Embryonic facial prominence (tissue), 1 donor: ENCODE measurements at regions not wholly inside any gene's neighbourhood (a gene's known extent, or its start where the extent isn't known, plus 50 kb on each side); places are given as distances from the start of the nearest gene placed in this dataset.

Experiments used
- DNase-seq: peaks from one replicate; pipeline ENCODE4 v3.0.0-alpha.2; 2016; ENCODE audit errors: extremely low spot score

GRCh38 chr21:20639026-20639425, 359.2 kb upstream of the NCAM2 start:
- DNase-seq: no peak

GRCh38 chr21:20641241-20641640, 357.0 kb upstream of the NCAM2 start:
- DNase-seq: no peak

- DNase-seq: no peak
Observed at GRCh38 chr21:20642681-20643080, 355.5 kb upstream of the NCAM2 start.

GRCh38 chr21:20644552-20644951, 353.7 kb upstream of the NCAM2 start:
- no peak for DNase-seq

GRCh38 chr21:20645344-20645743, 352.9 kb upstream of the NCAM2 start:
- no peak for DNase-seq

GRCh38 chr21:20646431-20647165, 351.6 kb upstream of the NCAM2 start:
- DNase-seq: no peak

- no peak for DNase-seq
Observed at GRCh38 chr21:20647607-20648006, 350.6 kb upstream of the NCAM2 start.

- no peak for DNase-seq
Observed at GRCh38 chr21:20649231-20649630, 349.0 kb upstream of the NCAM2 start.

- DNase-seq: no peak
Observed at GRCh38 chr21:20652846-20653245, 345.4 kb upstream of the NCAM2 start.

- DNase-seq: no peak
Observed at GRCh38 chr21:20661246-20661645, 337.0 kb upstream of the NCAM2 start.

GRCh38 chr21:20661745-20662422, 336.3 kb upstream of the NCAM2 start:
- no peak for DNase-seq

GRCh38 chr21:20662514-20662913, 335.7 kb upstream of the NCAM2 start:
- no peak for DNase-seq

GRCh38 chr21:20667931-20668330, 330.3 kb upstream of the NCAM2 start:
- DNase-seq: no peak

GRCh38 chr21:20685475-20685874, 312.7 kb upstream of the NCAM2 start:
- no peak for DNase-seq

GRCh38 chr21:20698585-20698984, 299.6 kb upstream of the NCAM2 start:
- no peak for DNase-seq

- no peak for DNase-seq
Observed at GRCh38 chr21:20701235-20701634, 297.0 kb upstream of the NCAM2 start.

- DNase-seq: no peak
Observed at GRCh38 chr21:20703112-20703767, 295.0 kb upstream of the NCAM2 start.

- no peak for DNase-seq
Observed at GRCh38 chr21:20720623-20721022, 277.6 kb upstream of the NCAM2 start.

GRCh38 chr21:20721151-20721550, 277.1 kb upstream of the NCAM2 start:
- DNase-seq: no peak

- DNase-seq: no peak
Observed at GRCh38 chr21:20728691-20729090, 269.5 kb upstream of the NCAM2 start.

- no peak for DNase-seq
Observed at GRCh38 chr21:20729376-20729775, 268.8 kb upstream of the NCAM2 start.

GRCh38 chr21:20730441-20730840, 267.8 kb upstream of the NCAM2 start:
- DNase-seq: no peak

- no peak for DNase-seq
Observed at GRCh38 chr21:20735257-20735656, 263.0 kb upstream of the NCAM2 start.
